Activated naive CD4-positive, alpha-beta T cell treated with anti-CD3 and anti-CD28 coated beads, Interleukin-2, amount 50 U/mL, for 24 hours (primary cell): ENCODE measurements at regions not wholly inside any gene's neighbourhood (a gene's known extent, or its start where the extent isn't known, plus 50 kb on each side); places are given as distances from the start of the nearest gene placed in this dataset.
"Not testable (repeated sequence)": the region's sequence is repeated elsewhere in the genome, so short reads cannot be mapped to it uniquely, and the experiment has no call there.

Experiments
- H3K27ac Mint-ChIP-seq: one replicate; pipeline ENCODE4 v1.8.0; 2021; ENCODE audit warnings: mild to moderate bottlenecking, mixed read lengths
- H3K27me3 Mint-ChIP-seq: one replicate; pipeline ENCODE4 v1.8.0; 2021; ENCODE audit warnings: mixed read lengths
- H3K36me3 Mint-ChIP-seq: one replicate; pipeline ENCODE4 v1.8.0; 2021; ENCODE audit warnings: mixed read lengths
- H3K4me1 Mint-ChIP-seq: one replicate; pipeline ENCODE4 v1.8.0; 2021; ENCODE audit warnings: mixed read lengths
- H3K4me3 Mint-ChIP-seq: one replicate; pipeline ENCODE4 v1.8.0; 2021; ENCODE audit warnings: mild to moderate bottlenecking, mixed read lengths
- H3K9me3 Mint-ChIP-seq: one replicate; pipeline ENCODE4 v1.8.0; 2021; ENCODE audit warnings: mixed read lengths

- H3K9me3 Mint-ChIP-seq, H3K27me3 Mint-ChIP-seq, H3K36me3 Mint-ChIP-seq, H3K27ac Mint-ChIP-seq, H3K4me1 Mint-ChIP-seq, H3K4me3 Mint-ChIP-seq: not testable (repeated sequence)
These were observed 94.3 kb downstream of the KCNJ12 start for GRCh38 chr17:21470422-21470821.

- Mint-ChIP-seq H3K27me3 (peaks cover 3% of the 10 kb centered on the region), H3K4me1 (no peaks in the 10 kb centered on the region), H3K4me3 (no peak overlapping the region), H3K9me3 (no peaks in the 10 kb centered on the region), H3K36me3 (no peaks in the 10 kb centered on the region), H3K27ac (no peak overlapping the region)
These were observed 94.7 kb downstream of the KCNJ12 start for GRCh38 chr17:21470861-21471260.

- H3K4me1 Mint-ChIP-seq, result no peaks in the 10 kb centered on the region
- H3K27ac Mint-ChIP-seq, result no peak overlapping the region
- H3K36me3 Mint-ChIP-seq, result peaks cover 4% of the 10 kb centered on the region
- no peaks in the 10 kb centered on the region for H3K9me3 Mint-ChIP-seq
- H3K27me3 Mint-ChIP-seq, result peaks cover 9% of the 10 kb centered on the region
- H3K4me3 Mint-ChIP-seq, result no peak overlapping the region
These were observed 98.7 kb downstream of the KCNJ12 start for GRCh38 chr17:21474815-21475214.

- Mint-ChIP-seq H3K9me3 (no peaks in the 10 kb centered on the region), H3K4me3 (no peak overlapping the region), H3K36me3 (peaks cover 4% of the 10 kb centered on the region), H3K27ac (no peak overlapping the region), H3K27me3 (peaks cover 11% of the 10 kb centered on the region), H3K4me1 (no peaks in the 10 kb centered on the region)
These were observed 99.4 kb downstream of the KCNJ12 start for GRCh38 chr17:21475571-21475970.

DNA sequence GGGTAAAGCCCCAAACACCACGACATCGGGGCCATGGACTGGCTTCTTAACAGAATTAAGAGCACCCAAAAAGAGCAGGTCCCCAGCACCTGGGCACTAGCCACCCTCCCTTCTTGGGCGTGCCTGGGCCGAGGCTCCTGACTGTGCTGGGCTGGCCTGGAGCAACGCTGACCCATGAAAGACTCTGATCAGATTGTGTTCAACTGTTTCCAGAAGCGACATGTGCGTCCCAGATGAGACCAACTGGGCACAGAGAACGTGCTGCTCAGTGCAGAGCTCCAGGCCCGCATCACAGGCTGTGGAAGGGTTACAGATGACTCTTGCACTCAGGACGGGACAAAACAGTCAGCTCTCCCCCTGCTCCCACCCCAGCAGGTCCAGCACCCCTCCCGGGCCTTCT is 100.7 kb downstream of the KCNJ12 start:
- H3K4me3 Mint-ChIP-seq, result no peak overlapping the region
- no peaks in the 10 kb centered on the region for H3K4me1 Mint-ChIP-seq
- peaks cover 12% of the 10 kb centered on the region for H3K27me3 Mint-ChIP-seq
- no peaks in the 10 kb centered on the region for H3K9me3 Mint-ChIP-seq
- H3K36me3 Mint-ChIP-seq, result peaks cover 4% of the 10 kb centered on the region
- no peak overlapping the region for H3K27ac Mint-ChIP-seq

DNA sequence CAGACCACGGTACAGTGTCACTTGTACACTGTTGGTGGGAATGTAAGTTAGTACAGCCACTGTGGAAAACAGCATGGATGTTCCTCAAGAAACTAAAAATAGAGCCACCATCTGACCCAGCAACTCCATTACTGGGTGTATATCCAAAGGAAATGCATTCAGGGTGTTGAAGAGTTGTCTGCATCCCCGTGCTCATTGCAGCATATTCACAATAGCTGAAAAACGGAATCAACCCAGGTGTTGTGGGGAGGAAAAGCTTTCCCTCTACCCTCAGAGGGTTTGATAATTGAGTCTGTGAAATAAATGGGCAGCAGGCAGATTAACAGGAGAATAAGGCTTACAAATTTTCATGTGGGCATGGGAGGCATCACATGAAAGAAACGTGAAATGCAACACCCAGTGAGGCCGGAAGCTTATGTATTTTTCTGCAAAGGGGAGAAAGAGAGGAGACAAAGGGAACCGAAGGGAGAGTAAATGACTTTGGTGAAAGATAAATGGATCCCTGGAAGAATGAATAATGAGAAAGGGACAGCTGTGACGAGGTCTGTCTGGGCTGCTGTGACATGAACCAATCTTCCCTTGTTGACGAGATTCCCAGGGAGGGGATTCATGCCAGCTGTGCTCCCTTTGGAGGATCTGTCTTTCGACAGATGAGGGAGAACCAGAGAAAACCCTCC is 106.2 kb downstream of the KCNJ12 start:
- Mint-ChIP-seq H3K27ac (no peak overlapping the region), H3K9me3 (no peaks in the 10 kb centered on the region), H3K4me3 (no peak overlapping the region), H3K4me1 (no peaks in the 10 kb centered on the region), H3K27me3 (peaks cover 16% of the 10 kb centered on the region), H3K36me3 (peaks cover 4% of the 10 kb centered on the region)

GRCh38 chr17:21488043-21488442 is 111.9 kb downstream of the KCNJ12 start:
- not testable (repeated sequence) for H3K36me3 Mint-ChIP-seq, H3K4me1 Mint-ChIP-seq, H3K4me3 Mint-ChIP-seq, H3K27ac Mint-ChIP-seq, H3K27me3 Mint-ChIP-seq, H3K9me3 Mint-ChIP-seq

DNA sequence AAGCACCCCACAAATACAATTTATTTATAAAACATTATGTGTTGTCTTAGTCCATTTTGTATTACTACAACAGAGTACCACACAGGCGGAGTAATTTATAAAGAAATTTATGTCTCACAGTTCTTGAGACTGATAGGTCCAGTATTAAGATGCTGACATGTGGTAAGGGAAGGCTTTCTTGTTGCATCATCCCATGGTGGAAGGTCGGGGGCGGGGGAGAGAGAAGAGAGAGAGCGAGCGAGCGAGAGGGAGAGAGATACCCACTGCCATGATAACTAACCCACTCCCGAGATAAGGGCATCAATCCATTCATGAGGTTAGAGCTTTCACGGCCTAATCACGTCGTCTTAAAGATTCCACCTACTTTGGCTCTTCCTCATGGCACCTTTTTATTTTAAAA is 117.8 kb downstream of the KCNJ12 start:
- Mint-ChIP-seq H3K4me3 (no peak overlapping the region), H3K9me3 (no peaks in the 10 kb centered on the region), H3K27me3 (no peaks in the 10 kb centered on the region), H3K27ac (no peak overlapping the region), H3K36me3 (no peaks in the 10 kb centered on the region), H3K4me1 (no peaks in the 10 kb centered on the region)

DNA sequence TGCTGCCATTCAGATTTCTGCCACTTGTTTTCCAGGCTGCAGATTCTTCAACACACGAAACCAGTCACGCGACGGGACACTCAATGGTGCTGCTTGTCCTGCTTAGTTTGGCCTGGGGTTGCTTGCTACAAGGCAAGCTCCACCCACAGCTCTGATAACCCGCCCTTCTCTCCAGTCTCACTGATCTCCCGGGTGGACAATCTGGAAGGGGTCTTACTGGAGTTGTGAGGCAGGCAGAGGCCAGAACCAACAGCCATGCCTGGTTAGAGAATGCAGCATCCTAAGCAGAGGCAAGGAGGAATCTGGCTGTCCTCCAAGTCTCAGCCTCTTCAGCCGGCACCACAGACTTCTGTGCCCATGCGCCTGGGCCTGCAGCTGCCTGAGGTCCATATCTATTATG is 119.1 kb downstream of the KCNJ12 start:
- Mint-ChIP-seq H3K36me3 (no peaks in the 10 kb centered on the region), H3K4me1 (no peaks in the 10 kb centered on the region), H3K27ac (no peak overlapping the region), H3K9me3 (no peaks in the 10 kb centered on the region), H3K4me3 (no peak overlapping the region), H3K27me3 (peaks cover 1% of the 10 kb centered on the region)

GRCh38 chr17:21500064-21500463 is 123.9 kb downstream of the KCNJ12 start:
- Mint-ChIP-seq H3K4me1 (no peaks in the 10 kb centered on the region), H3K27ac (no peak overlapping the region), H3K9me3 (no peaks in the 10 kb centered on the region), H3K36me3 (no peaks in the 10 kb centered on the region), H3K27me3 (peaks cover 4% of the 10 kb centered on the region), H3K4me3 (no peak overlapping the region)

GRCh38 chr17:21501927-21502700 is 126.0 kb downstream of the KCNJ12 start:
- not testable (repeated sequence) for H3K27ac Mint-ChIP-seq, H3K4me1 Mint-ChIP-seq, H3K9me3 Mint-ChIP-seq, H3K27me3 Mint-ChIP-seq, H3K4me3 Mint-ChIP-seq, H3K36me3 Mint-ChIP-seq

DNA sequence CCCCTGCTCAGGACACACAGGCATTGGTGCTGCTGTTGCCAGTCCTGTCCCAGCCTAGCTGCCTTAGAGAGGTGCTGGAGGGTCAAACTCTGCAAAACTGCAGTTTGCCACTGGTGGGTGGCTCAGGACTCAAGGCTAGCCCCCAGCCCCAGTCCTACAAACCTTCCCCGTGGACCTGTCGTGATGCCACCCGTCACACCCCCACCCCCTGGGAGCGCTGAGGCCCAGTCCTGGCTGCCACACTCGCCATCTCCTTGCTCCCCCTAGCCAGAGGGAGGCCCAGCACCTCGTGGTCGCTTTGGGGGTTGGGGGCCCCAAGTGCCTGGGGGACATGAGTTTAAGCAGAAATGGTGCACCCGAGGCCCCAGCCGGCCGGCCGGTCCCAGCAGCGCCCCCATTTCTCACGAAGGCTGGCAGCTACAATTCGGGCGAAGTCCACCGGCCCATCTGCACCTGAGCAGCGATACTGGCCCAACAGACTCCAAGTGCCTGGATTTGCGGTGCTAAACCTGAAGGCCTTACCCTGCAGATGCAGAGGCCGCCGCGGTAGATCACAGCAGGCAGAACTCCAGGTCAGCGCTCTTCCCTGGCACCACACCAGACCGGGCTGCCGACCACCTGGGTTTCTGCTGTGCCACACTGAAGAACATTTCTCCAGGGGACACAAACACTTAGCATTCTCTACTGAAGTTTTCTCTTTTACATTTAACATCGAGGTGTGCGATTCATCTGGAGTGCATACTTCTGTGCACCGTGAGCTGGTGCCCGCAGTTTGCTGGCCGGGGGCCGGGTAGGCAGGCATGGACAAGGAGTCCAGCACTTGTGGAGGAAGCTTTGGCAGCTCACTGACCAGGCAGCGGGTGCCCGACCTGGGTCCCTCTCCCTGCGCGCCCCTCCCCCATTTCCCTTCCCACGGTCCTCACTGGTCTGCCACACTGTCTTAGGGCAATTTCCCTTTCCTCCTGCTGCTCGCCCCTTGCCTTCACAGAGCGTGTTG is 130.0 kb downstream of the KCNJ12 start:
- Mint-ChIP-seq H3K4me3 (no peak overlapping the region), H3K4me1 (peaks cover 4% of the 10 kb centered on the region), H3K9me3 (no peaks in the 10 kb centered on the region), H3K36me3 (no peaks in the 10 kb centered on the region), H3K27me3 (peaks cover 17% of the 10 kb centered on the region), H3K27ac (no peak overlapping the region)

DNA sequence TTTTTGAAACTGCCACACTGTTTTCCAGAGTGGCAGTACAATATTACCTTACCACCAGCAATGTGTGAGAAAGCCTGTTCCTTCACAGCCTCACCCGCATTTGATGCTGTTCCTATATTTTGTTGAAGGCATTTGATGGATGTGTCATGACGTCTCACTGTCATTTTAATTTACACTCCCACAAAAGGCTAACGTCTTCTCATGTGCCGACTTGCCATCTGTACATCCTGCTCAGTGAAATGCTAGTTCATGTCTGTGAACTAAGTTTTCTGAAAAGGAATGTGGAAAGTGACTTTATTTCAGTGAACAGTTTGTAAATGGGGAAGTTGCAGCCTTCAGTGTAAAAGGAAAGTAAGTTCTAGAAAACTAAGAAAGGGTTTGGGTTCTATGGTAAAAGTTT is 131.6 kb downstream of the KCNJ12 start:
- Mint-ChIP-seq H3K4me1 (peaks cover 14% of the 10 kb centered on the region), H3K27me3 (peaks cover 17% of the 10 kb centered on the region)
- not testable (repeated sequence) for H3K36me3 Mint-ChIP-seq, H3K4me3 Mint-ChIP-seq, H3K27ac Mint-ChIP-seq, H3K9me3 Mint-ChIP-seq

DNA sequence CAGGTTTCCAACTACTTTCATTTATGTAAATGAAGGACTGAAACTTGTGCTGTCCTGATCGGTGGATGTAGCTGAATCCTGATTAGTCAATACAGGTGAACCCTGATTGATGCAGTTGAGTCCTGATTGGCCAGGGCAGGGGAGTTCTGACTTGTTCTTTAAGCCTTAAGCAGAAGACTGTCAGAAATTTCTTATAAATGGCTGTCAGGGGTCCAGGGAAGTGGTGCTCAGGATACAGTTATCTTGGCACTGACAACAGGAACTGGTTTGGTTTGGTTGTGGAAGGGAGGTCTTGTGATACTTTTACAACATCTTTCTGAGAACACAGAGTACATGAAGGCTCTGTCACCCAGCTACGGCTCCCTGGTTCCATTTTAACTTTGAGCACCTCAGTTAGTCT is 132.1 kb downstream of the KCNJ12 start:
- H3K27ac Mint-ChIP-seq, result no peak overlapping the region
- H3K27me3 Mint-ChIP-seq, result peaks cover 17% of the 10 kb centered on the region
- H3K4me1 Mint-ChIP-seq, result peaks cover 14% of the 10 kb centered on the region
- no peaks in the 10 kb centered on the region for H3K9me3 Mint-ChIP-seq
- H3K36me3 Mint-ChIP-seq, result no peaks in the 10 kb centered on the region
- no peak overlapping the region for H3K4me3 Mint-ChIP-seq

- Mint-ChIP-seq H3K27me3 (peaks cover 18% of the 10 kb centered on the region), H3K4me1 (peaks cover 14% of the 10 kb centered on the region)
- not testable (repeated sequence) for H3K9me3 Mint-ChIP-seq, H3K36me3 Mint-ChIP-seq, H3K4me3 Mint-ChIP-seq, H3K27ac Mint-ChIP-seq
These were observed 133.2 kb downstream of the KCNJ12 start for GRCh38 chr17:21509356-21509755.
